AG10803 (cell line): ENCODE measurements at regions not wholly inside any gene's neighbourhood (a gene's known extent, or its start where the extent isn't known, plus 50 kb on each side); places are given as distances from the start of the nearest gene placed in this dataset.

Experiments
- DNase-seq: peaks from one replicate; pipeline ENCODE4 v3.0.0; 2010; ENCODE audit warnings: low read depth
- H3K4me3 ChIP-seq: 2 replicates; pipeline ENCODE4 v1.5.1; 2011; ENCODE audit warnings: mild to moderate bottlenecking, low read length, control low read depth
- CTCF ChIP-seq: conservative IDR thresholded peaks from 2 replicates; pipeline ENCODE4 v1.5.1; 2011; ENCODE audit warnings: mild to moderate bottlenecking, low read length, control low read depth, inconsistent platforms

GRCh38 chr6:56005426-56005825, 130.0 kb upstream of the BMP5 start:
- DNase-seq, result no peak
- no peak overlapping the region for H3K4me3 ChIP-seq
- TF ChIP-seq CTCF, result no peak

GRCh38 chr6:56004426-56004825, 129.0 kb upstream of the BMP5 start:
- peak; percentile 51 for DNase-seq
- TF ChIP-seq CTCF, result no peak
- H3K4me3 ChIP-seq, result no peak overlapping the region

- no peak overlapping the region for H3K4me3 ChIP-seq
- DNase-seq, result no peak
- no peak for TF ChIP-seq CTCF
Observed at GRCh38 chr6:56003616-56004015, 128.2 kb upstream of the BMP5 start.

GRCh38 chr6:56002336-56002735, 126.9 kb upstream of the BMP5 start:
- no peak for DNase-seq
- no peak for TF ChIP-seq CTCF
- H3K4me3 ChIP-seq, result no peak overlapping the region

- DNase-seq, result no peak
- TF ChIP-seq CTCF, result no peak
- H3K4me3 ChIP-seq, result no peak overlapping the region
Observed at GRCh38 chr6:55998576-55998975, 123.2 kb upstream of the BMP5 start.

- H3K4me3 ChIP-seq, result no peak overlapping the region
- DNase-seq, result no peak
- TF ChIP-seq CTCF, result no peak
Observed at GRCh38 chr6:55997223-55997874, 122.0 kb upstream of the BMP5 start.

GRCh38 chr6:55994531-55994930, 119.1 kb upstream of the BMP5 start:
- H3K4me3 ChIP-seq, result no peak overlapping the region
- DNase-seq, result no peak
- TF ChIP-seq CTCF, result no peak
